CD4-positive, alpha-beta memory T cell (primary cell): ENCODE measurements at regions not wholly inside any gene's neighbourhood (a gene's known extent, or its start where the extent isn't known, plus 50 kb on each side); places are given as distances from the start of the nearest gene placed in this dataset.
A peak's percentile ranks its signal among the peaks of the same experiment; 100 is the strongest.

Source experiments
- CTCF ChIA-PET: fragments of 350-600 bp; sonication (Branson Sonifier 250); formaldehyde crosslinking; loops from one replicate; lab custom pipeline; 2021; ENCODE audit warnings: inconsistent platforms; ENCODE audit not compliant: partially characterized antibody; lab: Charles Lee
- POLR2A ChIA-PET: fragments of 350-600 bp; sonication (Branson Sonifier 250); formaldehyde crosslinking; loops from one replicate; lab custom pipeline; 2021; ENCODE audit not compliant: partially characterized antibody; lab: Charles Lee
- DNase-seq, 5 donors: peaks; one replicate each; pipeline versions ENCODE4 v3.0.0 to v3.0.0-alpha.2; 2020 to 2022; ENCODE audit warnings: mixed read lengths in 1 of 5
- H3K27ac ChIP-seq: one replicate; pipeline ENCODE4 v1.7.0; 2013; ENCODE audit warnings: low read depth, low read length
- H3K27me3 ChIP-seq: 2 replicates; pipeline ENCODE4 v1.7.0; 2013; ENCODE audit warnings: mild to moderate bottlenecking, low read length, moderate library complexity; ENCODE audit not compliant: insufficient read depth
- H3K36me3 ChIP-seq: 2 replicates; pipeline ENCODE4 v1.7.0; 2013; ENCODE audit warnings: mild to moderate bottlenecking, low read length, moderate library complexity; ENCODE audit not compliant: insufficient read depth
- H3K4me1 ChIP-seq: 2 replicates; pipeline ENCODE4 v1.7.0; 2013; ENCODE audit warnings: mild to moderate bottlenecking, low read length, moderate library complexity; ENCODE audit not compliant: insufficient read depth
- H3K4me3 ChIP-seq, 2 donors: one replicate each; pipeline ENCODE4 v1.7.0; 2013; ENCODE audit warnings: low read length in 2 of 2, mild to moderate bottlenecking in 1 of 2
- H3K9me3 ChIP-seq, 2 donors: one replicate each; pipeline ENCODE4 v1.7.0; 2013; ENCODE audit warnings: low read length in 2 of 2, control low read depth in 1 of 2; ENCODE audit not compliant: control insufficient read depth in 1 of 2
- H3K27ac Mint-ChIP-seq, 7 donors: one replicate each; pipeline ENCODE4 v1.8.0; 2020 to 2021; ENCODE audit warnings: mixed read lengths in 7 of 7, mild to moderate bottlenecking in 6 of 7, inconsistent platforms in 3 of 7, moderate library complexity in 3 of 7
- H3K27me3 Mint-ChIP-seq, 2 donors: one replicate each; pipeline ENCODE4 v1.8.0; 2020 to 2021; ENCODE audit warnings: mixed read lengths in 2 of 2
- H3K36me3 Mint-ChIP-seq, 2 donors: one replicate each; pipeline ENCODE4 v1.8.0; 2020 to 2021; ENCODE audit warnings: mixed read lengths in 2 of 2, inconsistent platforms in 1 of 2, mild to moderate bottlenecking in 1 of 2
- H3K4me1 Mint-ChIP-seq, 4 donors: one replicate each; pipeline ENCODE4 v1.8.0; 2020 to 2021; ENCODE audit warnings: mixed read lengths in 4 of 4, mild to moderate bottlenecking in 1 of 4
- H3K4me3 Mint-ChIP-seq, 8 donors: one replicate each; pipeline ENCODE4 v1.8.0; 2020 to 2021; ENCODE audit warnings: mixed read lengths in 8 of 8, mild to moderate bottlenecking in 7 of 8, moderate library complexity in 6 of 8, inconsistent platforms in 3 of 8
- H3K9me3 Mint-ChIP-seq, 8 donors: one replicate each; pipeline ENCODE4 v1.8.0; 2020 to 2021; ENCODE audit warnings: mixed read lengths in 8 of 8, mild to moderate bottlenecking in 5 of 8, inconsistent platforms in 3 of 8, moderate library complexity in 1 of 8
- intact Hi-C: fragments of 100-400 bp; cut with micrococcal nuclease; formaldehyde crosslinking; loops from one replicate; pipeline ENCODE4 v1.15.1; 2023

DNA sequence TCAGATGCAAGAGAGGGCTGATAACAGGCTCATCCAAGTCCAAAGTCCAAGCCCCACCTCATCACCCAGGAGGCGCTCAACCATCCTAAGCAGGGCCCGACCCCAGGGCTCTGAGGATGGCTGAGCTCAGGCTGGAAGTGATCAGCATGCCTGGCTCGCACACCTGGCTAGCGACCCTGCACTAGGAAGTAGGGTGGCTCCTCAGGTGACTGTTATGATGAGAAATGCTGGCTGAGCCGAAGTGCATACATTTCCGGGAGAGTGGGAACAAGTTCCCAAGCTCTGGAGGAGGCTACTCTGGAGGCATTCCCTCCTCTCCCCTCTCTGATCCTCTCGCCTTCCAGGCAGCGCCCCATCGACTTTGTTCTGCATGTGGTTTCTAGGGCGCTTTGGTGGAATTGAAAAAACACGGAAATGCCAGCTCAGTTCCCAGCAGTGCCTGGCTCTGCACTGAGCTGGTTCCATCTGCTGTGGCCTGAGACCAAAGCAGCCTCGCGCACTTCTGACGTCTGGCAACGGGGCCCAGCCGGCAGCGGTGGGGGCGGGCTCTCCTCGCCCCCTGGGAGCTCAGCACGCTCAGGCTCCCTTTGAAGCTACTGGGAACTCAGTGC, 130.3 kb downstream of the IRF8 start:
- Mint-ChIP-seq H3K36me3 (no peaks in the 10 kb centered on the region), H3K27me3 (peaks cover 12 to 17% of the 10 kb centered on the region in 2 donors), H3K4me1 (no peaks in the 10 kb centered on the region), H3K9me3 (peaks cover 0 to 17% (median 9%) of the 10 kb centered on the region in 8 donors), H3K27ac (no peak overlapping the region), H3K4me3 (no peak overlapping the region)
- H3K4me1 ChIP-seq: no peaks in the 10 kb centered on the region
- no peaks in the 10 kb centered on the region for H3K36me3 ChIP-seq
- POLR2A ChIA-PET: no interaction called here
- no peak overlapping the region for H3K27ac ChIP-seq
- no peaks in the 10 kb centered on the region for H3K27me3 ChIP-seq
- H3K9me3 ChIP-seq: no peaks in the 10 kb centered on the region
- intact Hi-C loops: no loop called here
- no peak for DNase-seq
- H3K4me3 ChIP-seq: no peak overlapping the region
- CTCF ChIA-PET: no interaction called here

- POLR2A ChIA-PET: no interaction called here
- intact Hi-C loops: no loop called here
- Mint-ChIP-seq H3K4me1 (no peaks in the 10 kb centered on the region), H3K27me3 (peaks cover 13 to 17% of the 10 kb centered on the region in 2 donors), H3K36me3 (no peaks in the 10 kb centered on the region), H3K27ac (no peak overlapping the region), H3K9me3 (peaks cover 0 to 8% (median 3%) of the 10 kb centered on the region in 8 donors), H3K4me3 (no peak overlapping the region)
- no peak for DNase-seq
- H3K9me3 ChIP-seq: no peaks in the 10 kb centered on the region
- CTCF ChIA-PET: no interaction called here
- no peaks in the 10 kb centered on the region for H3K36me3 ChIP-seq
- H3K27me3 ChIP-seq: no peaks in the 10 kb centered on the region
- no peak overlapping the region for H3K4me3 ChIP-seq
- H3K4me1 ChIP-seq: no peaks in the 10 kb centered on the region
- H3K27ac ChIP-seq: no peak overlapping the region
Observed at GRCh38 chr16:86030116-86030515, 131.2 kb downstream of the IRF8 start.

GRCh38 chr16:86031141-86031678, 132.2 kb downstream of the IRF8 start:
- CTCF ChIA-PET: interaction anchor here (1.4 kb wide), 2 partner anchors 9 to 210 kb away, joined by 4 read pairs; no protein-coding TSS in a partner anchor
- Histone ChIP-seq H3K27ac (no peak overlapping the region), H3K9me3 (no peaks in the 10 kb centered on the region), H3K4me3 (no peak overlapping the region), H3K36me3 (no peaks in the 10 kb centered on the region), H3K27me3 (no peaks in the 10 kb centered on the region), H3K4me1 (no peaks in the 10 kb centered on the region)
- intact Hi-C loops: no loop called here
- H3K4me3 Mint-ChIP-seq: peak overlapping the region in 1 of 8 donors; percentile 5
- H3K36me3 Mint-ChIP-seq: no peaks in the 10 kb centered on the region
- no peak overlapping the region for H3K27ac Mint-ChIP-seq
- H3K4me1 Mint-ChIP-seq: no peaks in the 10 kb centered on the region
- POLR2A ChIA-PET: no interaction called here
- peaks cover 0 to 3% (median 0%) of the 10 kb centered on the region in 8 donors for H3K9me3 Mint-ChIP-seq
- no peak for DNase-seq
- peaks cover 14 to 15% of the 10 kb centered on the region in 2 donors for H3K27me3 Mint-ChIP-seq

- H3K27ac ChIP-seq: no peak overlapping the region
- no peaks in the 10 kb centered on the region for H3K36me3 Mint-ChIP-seq
- intact Hi-C loops: no loop called here
- no peaks in the 10 kb centered on the region for H3K4me1 ChIP-seq
- H3K9me3 Mint-ChIP-seq: peaks cover 0 to 2% (median 0%) of the 10 kb centered on the region in 8 donors
- H3K27me3 ChIP-seq: no peaks in the 10 kb centered on the region
- H3K36me3 ChIP-seq: no peaks in the 10 kb centered on the region
- POLR2A ChIA-PET: no interaction called here
- H3K27me3 Mint-ChIP-seq: peaks cover 9 to 11% of the 10 kb centered on the region in 2 donors
- no peak for DNase-seq
- H3K4me3 ChIP-seq: no peak overlapping the region
- no peaks in the 10 kb centered on the region for H3K4me1 Mint-ChIP-seq
- H3K27ac Mint-ChIP-seq: no peak overlapping the region
- no peaks in the 10 kb centered on the region for H3K9me3 ChIP-seq
- H3K4me3 Mint-ChIP-seq: no peak overlapping the region
- CTCF ChIA-PET: no interaction called here
Observed at GRCh38 chr16:86033016-86033474, 134.1 kb downstream of the IRF8 start.

DNA sequence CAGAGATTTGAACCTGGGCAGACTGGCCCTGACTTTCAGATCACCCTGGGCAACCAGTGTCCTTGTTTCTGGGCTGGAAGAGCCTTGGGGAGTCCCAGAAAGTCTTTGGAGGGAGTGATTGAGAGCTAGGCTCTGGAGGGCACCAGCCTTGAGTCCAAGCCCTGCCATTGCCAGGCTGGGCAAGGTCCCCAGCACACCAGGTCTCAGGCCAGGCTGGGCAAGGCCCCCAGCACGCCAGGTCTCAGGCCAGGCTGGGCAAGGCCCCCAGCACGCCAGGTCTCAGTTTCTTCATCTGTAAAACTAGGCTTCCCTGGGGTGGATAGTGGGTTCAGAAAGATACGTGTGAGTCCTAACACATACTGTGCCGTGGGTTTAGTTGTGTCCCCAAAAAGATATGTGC, 135.0 kb downstream of the IRF8 start:
- Histone ChIP-seq H3K9me3 (no peaks in the 10 kb centered on the region), H3K4me1 (no peaks in the 10 kb centered on the region), H3K36me3 (no peaks in the 10 kb centered on the region), H3K27me3 (no peaks in the 10 kb centered on the region), H3K27ac (no peak overlapping the region), H3K4me3 (no peak overlapping the region)
- intact Hi-C loops: no loop called here
- Mint-ChIP-seq H3K4me1 (peaks cover 0 to under 1% (median 0%) of the 10 kb centered on the region in 4 donors), H3K27ac (no peak overlapping the region), H3K36me3 (no peaks in the 10 kb centered on the region), H3K4me3 (no peak overlapping the region), H3K9me3 (no peaks in the 10 kb centered on the region), H3K27me3 (peaks cover 7 to 8% of the 10 kb centered on the region in 2 donors)
- DNase-seq: no peak
- CTCF ChIA-PET: no interaction called here
- POLR2A ChIA-PET: no interaction called here

DNA sequence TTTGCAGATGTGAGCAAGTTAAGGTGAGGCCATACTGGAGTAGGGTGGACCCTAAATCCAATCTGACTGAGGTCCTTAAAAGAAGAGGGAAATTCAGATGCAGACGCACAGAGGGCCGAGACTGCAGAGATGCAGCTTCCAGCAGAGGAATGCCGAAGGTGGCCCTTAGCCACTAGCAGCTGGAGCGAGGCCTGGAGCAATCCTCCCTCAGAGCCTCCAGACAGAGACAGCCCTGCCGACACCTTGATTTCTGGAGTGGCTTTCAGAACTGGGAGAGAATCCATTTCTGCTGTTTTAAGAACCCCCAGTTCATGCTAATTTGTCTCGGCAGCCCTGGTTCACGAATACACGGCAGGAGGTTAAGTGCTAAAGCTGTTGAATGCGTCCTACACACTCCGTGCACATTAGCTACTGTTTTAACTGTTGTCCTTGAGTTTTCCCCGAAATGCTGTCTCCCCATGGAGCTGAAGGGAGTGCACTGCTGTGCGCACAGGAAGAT, 135.5 kb downstream of the IRF8 start:
- no peaks in the 10 kb centered on the region for H3K36me3 Mint-ChIP-seq
- POLR2A ChIA-PET: no interaction called here

DNA sequence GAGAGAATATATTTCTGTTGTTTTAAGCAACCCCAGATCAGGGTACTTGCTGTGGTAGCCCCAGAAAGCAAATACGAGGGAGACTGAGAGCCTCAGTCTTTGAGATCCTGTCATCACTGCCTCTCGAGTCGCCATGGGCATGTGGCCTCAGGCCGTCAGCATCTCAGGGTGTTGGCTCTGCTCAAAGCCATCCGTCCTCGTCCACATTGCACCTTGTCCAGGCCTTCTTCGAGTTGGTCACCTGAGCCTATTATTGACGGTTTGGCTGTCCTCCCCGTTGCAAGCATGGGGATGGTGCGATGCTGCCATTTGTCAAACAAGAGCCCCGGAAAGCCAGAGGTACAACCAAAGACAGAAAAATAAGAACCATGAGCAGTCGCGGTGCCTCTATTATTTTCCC, 136.9 kb downstream of the IRF8 start:
- peaks cover 0 to 5% (median 2%) of the 10 kb centered on the region in 4 donors for H3K4me1 Mint-ChIP-seq
- H3K27ac Mint-ChIP-seq: no peak overlapping the region
- ChIA-PET POLR2A (no interaction called here), CTCF (no interaction called here)
- Histone ChIP-seq H3K36me3 (no peaks in the 10 kb centered on the region), H3K4me1 (no peaks in the 10 kb centered on the region), H3K27me3 (no peaks in the 10 kb centered on the region), H3K9me3 (no peaks in the 10 kb centered on the region), H3K4me3 (no peak overlapping the region), H3K27ac (no peak overlapping the region)
- H3K9me3 Mint-ChIP-seq: no peaks in the 10 kb centered on the region
- no peak overlapping the region for H3K4me3 Mint-ChIP-seq
- peaks cover 7 to 11% of the 10 kb centered on the region in 2 donors for H3K27me3 Mint-ChIP-seq
- intact Hi-C loops: no loop called here
- no peak for DNase-seq
- H3K36me3 Mint-ChIP-seq: no peaks in the 10 kb centered on the region

More for the DNA sequence above, 135.5 kb downstream of the IRF8 start:
- Histone ChIP-seq H3K36me3 (no peaks in the 10 kb centered on the region), H3K4me3 (no peak overlapping the region), H3K9me3 (no peaks in the 10 kb centered on the region), H3K4me1 (no peaks in the 10 kb centered on the region), H3K27ac (no peak overlapping the region), H3K27me3 (no peaks in the 10 kb centered on the region)
- Mint-ChIP-seq H3K4me1 (peaks cover 0 to 5% (median 2%) of the 10 kb centered on the region in 4 donors), H3K27ac (no peak overlapping the region), H3K9me3 (no peaks in the 10 kb centered on the region), H3K4me3 (no peak overlapping the region), H3K27me3 (peaks cover 7 to 8% of the 10 kb centered on the region in 2 donors)
- CTCF ChIA-PET: no interaction called here
- intact Hi-C loops: no loop called here
- DNase-seq: no peak
